Ishikawa (cell line): ENCODE measurements at regions not wholly inside any gene's neighbourhood (a gene's known extent, or its start where the extent isn't known, plus 50 kb on each side); places are given as distances from the start of the nearest gene placed in this dataset.

Experiments
- CEBPB ChIP-seq: IDR thresholded peaks from 2 replicates; pipeline ENCODE4 v1.6.1; 2012
- CREB1 ChIP-seq: IDR thresholded peaks from 2 replicates; pipeline ENCODE4 v1.6.1; 2012; ENCODE audit warnings: low read depth
- EGR1 ChIP-seq: IDR thresholded peaks from 2 replicates; pipeline ENCODE4 v1.6.1; 2012
- EP300 ChIP-seq: IDR thresholded peaks from 2 replicates; pipeline ENCODE4 v1.6.1; 2012; ENCODE audit warnings: borderline replicate concordance
- FOXM1 ChIP-seq: IDR thresholded peaks from 2 replicates; pipeline ENCODE4 v1.6.1; 2012; ENCODE audit warnings: low read depth, borderline replicate concordance
- NFIC ChIP-seq: IDR thresholded peaks from 2 replicates; pipeline ENCODE4 v1.6.1; 2012
- RAD21 ChIP-seq: IDR thresholded peaks from 2 replicates; pipeline ENCODE4 v1.6.1; 2012; ENCODE audit warnings: low read depth
- TAF1 ChIP-seq: IDR thresholded peaks from 2 replicates; pipeline ENCODE4 v1.6.1; 2012; ENCODE audit warnings: low read depth, mild to moderate bottlenecking
- TCF12 ChIP-seq: IDR thresholded peaks from 2 replicates; pipeline ENCODE4 v1.6.1; 2012; ENCODE audit warnings: low read depth
- TEAD4 ChIP-seq: IDR thresholded peaks from 2 replicates; pipeline ENCODE4 v1.6.1; 2012
- YY1 ChIP-seq: IDR thresholded peaks from 2 replicates; pipeline ENCODE4 v1.6.1; 2012; ENCODE audit warnings: low read depth
- ZBTB7A ChIP-seq: IDR thresholded peaks from 2 replicates; pipeline ENCODE4 v1.6.1; 2012; ENCODE audit warnings: low read depth
- TF ChIP-seq, protein P1 (sequence below): IDR thresholded peaks from 2 replicates; pipeline ENCODE4 v1.6.1; 2012
- TF ChIP-seq, protein P2 (sequence below): IDR thresholded peaks from 2 replicates; pipeline ENCODE4 v1.6.1; 2012; ENCODE audit warnings: low read depth, mild to moderate bottlenecking
- TF ChIP-seq, protein P3 (sequence below): IDR thresholded peaks from 2 replicates; pipeline ENCODE4 v1.6.1; 2012

DNA sequence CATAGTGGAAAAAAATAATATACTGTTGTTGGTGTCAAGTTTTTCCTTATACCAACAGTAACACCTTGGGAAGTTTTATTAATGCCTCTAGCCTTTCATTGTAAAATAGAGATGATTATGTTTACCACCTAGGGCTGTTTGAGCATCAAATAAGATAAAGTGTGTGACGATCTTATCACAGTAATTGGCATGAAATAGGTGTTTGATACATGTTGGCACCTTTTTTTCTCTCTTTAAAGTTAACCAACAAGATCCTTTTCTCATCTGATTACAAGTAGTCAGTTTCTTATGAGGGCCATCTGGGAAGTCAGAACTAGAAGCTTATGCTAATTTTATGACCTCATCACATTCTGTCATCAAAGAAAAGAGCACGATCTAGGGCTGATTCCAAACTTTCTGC, 669.5 kb downstream of the CCSER2 start:
- TF ChIP-seq, protein P1, sequence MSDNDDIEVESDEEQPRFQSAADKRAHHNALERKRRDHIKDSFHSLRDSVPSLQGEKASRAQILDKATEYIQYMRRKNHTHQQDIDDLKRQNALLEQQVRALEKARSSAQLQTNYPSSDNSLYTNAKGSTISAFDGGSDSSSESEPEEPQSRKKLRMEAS = no peak
- TF ChIP-seq TCF12 (no peak), EGR1 (no peak), YY1 (no peak), ZBTB7A (no peak), TEAD4 (no peak), TAF1 (no peak), NFIC (no peak), CREB1 (no peak), CEBPB (no peak), RAD21 (no peak), FOXM1 (no peak), EP300 (no peak)
- TF ChIP-seq, protein P2, sequence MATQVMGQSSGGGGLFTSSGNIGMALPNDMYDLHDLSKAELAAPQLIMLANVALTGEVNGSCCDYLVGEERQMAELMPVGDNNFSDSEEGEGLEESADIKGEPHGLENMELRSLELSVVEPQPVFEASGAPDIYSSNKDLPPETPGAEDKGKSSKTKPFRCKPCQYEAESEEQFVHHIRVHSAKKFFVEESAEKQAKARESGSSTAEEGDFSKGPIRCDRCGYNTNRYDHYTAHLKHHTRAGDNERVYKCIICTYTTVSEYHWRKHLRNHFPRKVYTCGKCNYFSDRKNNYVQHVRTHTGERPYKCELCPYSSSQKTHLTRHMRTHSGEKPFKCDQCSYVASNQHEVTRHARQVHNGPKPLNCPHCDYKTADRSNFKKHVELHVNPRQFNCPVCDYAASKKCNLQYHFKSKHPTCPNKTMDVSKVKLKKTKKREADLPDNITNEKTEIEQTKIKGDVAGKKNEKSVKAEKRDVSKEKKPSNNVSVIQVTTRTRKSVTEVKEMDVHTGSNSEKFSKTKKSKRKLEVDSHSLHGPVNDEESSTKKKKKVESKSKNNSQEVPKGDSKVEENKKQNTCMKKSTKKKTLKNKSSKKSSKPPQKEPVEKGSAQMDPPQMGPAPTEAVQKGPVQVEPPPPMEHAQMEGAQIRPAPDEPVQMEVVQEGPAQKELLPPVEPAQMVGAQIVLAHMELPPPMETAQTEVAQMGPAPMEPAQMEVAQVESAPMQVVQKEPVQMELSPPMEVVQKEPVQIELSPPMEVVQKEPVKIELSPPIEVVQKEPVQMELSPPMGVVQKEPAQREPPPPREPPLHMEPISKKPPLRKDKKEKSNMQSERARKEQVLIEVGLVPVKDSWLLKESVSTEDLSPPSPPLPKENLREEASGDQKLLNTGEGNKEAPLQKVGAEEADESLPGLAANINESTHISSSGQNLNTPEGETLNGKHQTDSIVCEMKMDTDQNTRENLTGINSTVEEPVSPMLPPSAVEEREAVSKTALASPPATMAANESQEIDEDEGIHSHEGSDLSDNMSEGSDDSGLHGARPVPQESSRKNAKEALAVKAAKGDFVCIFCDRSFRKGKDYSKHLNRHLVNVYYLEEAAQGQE = no peak
- TF ChIP-seq, protein P3, sequence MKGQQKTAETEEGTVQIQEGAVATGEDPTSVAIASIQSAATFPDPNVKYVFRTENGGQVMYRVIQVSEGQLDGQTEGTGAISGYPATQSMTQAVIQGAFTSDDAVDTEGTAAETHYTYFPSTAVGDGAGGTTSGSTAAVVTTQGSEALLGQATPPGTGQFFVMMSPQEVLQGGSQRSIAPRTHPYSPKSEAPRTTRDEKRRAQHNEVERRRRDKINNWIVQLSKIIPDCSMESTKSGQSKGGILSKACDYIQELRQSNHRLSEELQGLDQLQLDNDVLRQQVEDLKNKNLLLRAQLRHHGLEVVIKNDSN = no peak

DNA sequence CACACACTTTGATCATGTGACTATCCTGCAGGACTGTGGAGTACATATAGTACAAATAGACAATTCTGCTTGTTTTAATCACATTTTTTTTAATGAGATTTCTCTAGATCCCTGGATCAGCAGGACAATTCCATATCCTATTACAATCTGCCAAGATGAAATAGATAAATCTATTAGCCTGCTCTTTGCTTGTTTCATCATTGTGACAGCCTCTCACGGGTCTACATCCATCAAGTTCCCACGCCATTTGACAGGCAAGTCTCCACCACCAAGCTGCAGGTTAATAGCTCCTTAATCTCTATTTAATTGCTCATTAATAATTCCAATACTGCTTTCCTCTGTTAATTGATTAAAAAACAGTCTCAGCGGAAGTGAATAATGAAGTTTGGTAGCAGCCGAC, 671.5 kb downstream of the CCSER2 start:
- TF ChIP-seq FOXM1 (no peak), EP300 (no peak), ZBTB7A (no peak), TAF1 (no peak), TCF12 (no peak), EGR1 (no peak), NFIC (no peak), YY1 (no peak), CEBPB (no peak), TEAD4 (no peak), RAD21 (no peak), CREB1 (no peak)
- TF ChIP-seq, protein P3 = no peak
- TF ChIP-seq, protein P1 = no peak
- TF ChIP-seq, protein P2 = no peak

DNA sequence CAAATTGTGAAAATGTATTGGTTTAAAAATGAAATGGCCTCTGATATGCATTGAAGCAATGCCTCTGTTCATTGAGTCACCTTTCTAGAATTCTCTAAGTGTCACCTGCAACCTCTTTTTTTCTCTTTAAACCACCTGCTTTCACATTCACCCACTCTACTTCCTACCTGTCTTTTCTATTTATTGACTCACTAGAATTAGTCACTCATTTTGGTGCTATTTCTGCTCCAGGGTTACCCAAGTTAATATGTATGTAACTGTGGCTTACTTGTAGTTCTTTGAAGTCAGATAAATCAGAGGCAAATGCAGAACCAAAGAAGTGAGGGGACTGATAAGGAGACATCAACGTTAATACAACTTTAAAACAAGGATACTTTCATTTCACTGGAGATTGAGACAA, 674.7 kb downstream of the CCSER2 start:
- TF ChIP-seq TCF12 (no peak), RAD21 (no peak), EGR1 (no peak), TAF1 (no peak), FOXM1 (no peak), TEAD4 (no peak), CREB1 (no peak), ZBTB7A (no peak), CEBPB (no peak)
- TF ChIP-seq, protein P2 = no peak

DNA sequence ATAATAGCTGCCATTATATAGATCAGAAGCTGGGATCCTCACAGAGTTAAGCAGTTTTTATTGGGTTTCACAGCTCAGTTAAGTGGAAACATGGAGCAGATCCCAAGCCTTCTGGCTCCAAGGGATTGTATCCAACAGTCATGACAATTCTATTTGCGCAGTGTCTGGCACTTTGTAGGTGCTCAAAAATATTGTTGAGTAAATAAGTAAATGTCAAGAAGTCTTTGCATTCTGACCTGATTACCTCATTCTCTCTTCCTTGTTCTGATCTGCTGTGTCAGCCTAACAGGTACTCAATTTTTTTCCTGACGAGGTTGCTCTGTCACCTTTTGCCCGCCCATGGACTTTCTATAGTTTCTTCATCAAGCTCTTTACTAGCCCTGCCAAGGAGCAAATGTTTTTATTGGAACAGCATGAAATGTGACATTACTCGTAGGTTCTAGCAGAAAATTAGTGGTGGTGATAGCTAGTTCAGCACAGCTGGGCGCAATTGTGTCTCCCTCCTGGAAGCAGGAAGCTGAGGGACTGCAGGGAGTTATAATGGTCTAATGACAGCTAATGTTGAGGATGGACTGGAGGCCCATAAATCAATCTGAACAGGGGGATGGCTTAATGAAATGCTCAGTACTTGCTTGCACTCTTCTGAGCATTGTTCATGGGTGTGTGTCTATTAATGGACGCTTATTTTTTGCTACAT, 680.2 kb downstream of the CCSER2 start:
- TF ChIP-seq EP300 (no peak), NFIC (no peak), EGR1 (no peak), RAD21 (no peak), YY1 (no peak), TEAD4 (no peak), ZBTB7A (no peak), CEBPB (no peak), CREB1 (no peak), TAF1 (no peak), FOXM1 (no peak), TCF12 (no peak)
- TF ChIP-seq, protein P3 = no peak
- TF ChIP-seq, protein P1 = no peak
- TF ChIP-seq, protein P2 = no peak
